HG03520 (cell line): ENCODE measurements at regions not wholly inside any gene's neighbourhood (a gene's known extent, or its start where the extent isn't known, plus 50 kb on each side); places are given as distances from the start of the nearest gene placed in this dataset.

Experiments
- ATAC-seq: cut with Tn5 transposase; IDR thresholded peaks from one replicate; pipeline ENCODE4 v1.9.1; 2021; ENCODE audit warnings: mild to moderate bottlenecking, moderate library complexity; ENCODE audit not compliant: unreplicated experiment

GRCh38 chr4:63663870-63664269, 745.4 kb downstream of the TECRL start:
- no peak for ATAC-seq

- no peak for ATAC-seq
Measured at GRCh38 chr4:63644396-63644795, 764.9 kb downstream of the TECRL start.

GRCh38 chr4:63637270-63637669, 772.0 kb downstream of the TECRL start:
- no peak for ATAC-seq

GRCh38 chr4:63632858-63633257, 776.4 kb downstream of the TECRL start:
- no peak for ATAC-seq

- no peak for ATAC-seq
Measured at GRCh38 chr4:63620271-63620670, 789.0 kb downstream of the TECRL start.

- ATAC-seq = no peak
Measured at GRCh38 chr4:63619771-63620170, 789.5 kb downstream of the TECRL start.

- ATAC-seq = no peak
Measured at GRCh38 chr4:63618883-63619718, 790.1 kb downstream of the TECRL start.

- ATAC-seq = no peak
Measured at GRCh38 chr4:63607169-63607872, 801.9 kb downstream of the TECRL start.

- no peak for ATAC-seq
Measured at GRCh38 chr4:63589796-63590195, 819.5 kb downstream of the TECRL start.

- no peak for ATAC-seq
Measured at GRCh38 chr4:63583561-63583960, 825.7 kb downstream of the TECRL start.

GRCh38 chr4:63583007-63583406, 826.2 kb downstream of the TECRL start:
- ATAC-seq = no peak

GRCh38 chr4:63580796-63581475, 828.3 kb downstream of the TECRL start:
- no peak for ATAC-seq

GRCh38 chr4:63578383-63578782, 830.9 kb downstream of the TECRL start:
- no peak for ATAC-seq

GRCh38 chr4:63566658-63567057, 842.6 kb downstream of the TECRL start:
- no peak for ATAC-seq

GRCh38 chr4:63563288-63564014, 845.8 kb downstream of the TECRL start:
- no peak for ATAC-seq

GRCh38 chr4:63558709-63559108, 850.5 kb downstream of the TECRL start:
- no peak for ATAC-seq

- ATAC-seq = no peak
Measured at GRCh38 chr4:63556332-63556731, 852.9 kb downstream of the TECRL start.

- no peak for ATAC-seq
Measured at GRCh38 chr4:63553123-63553522, 856.1 kb downstream of the TECRL start.

GRCh38 chr4:63541828-63542227, 867.4 kb downstream of the TECRL start:
- ATAC-seq = no peak

GRCh38 chr4:63529581-63530337, 879.5 kb downstream of the TECRL start:
- no peak for ATAC-seq
